AG04450 (cell line): ENCODE measurements at regions not wholly inside any gene's neighbourhood (a gene's known extent, or its start where the extent isn't known, plus 50 kb on each side); places are given as distances from the start of the nearest gene placed in this dataset.
"Not testable (repeated sequence)": the region's sequence is repeated elsewhere in the genome, so short reads cannot be mapped to it uniquely, and the experiment has no call there.

Experiments
- CTCF ChIA-PET: fragments of 300-600, 350-600 bp; formaldehyde crosslinking; extraction: SDS; loops from one replicate; lab custom pipeline; 2022; ENCODE audit warnings: antibody characterized with exemption, inconsistent platforms; lab: Charles Lee
- POLR2A ChIA-PET: fragments of 350-600 bp; formaldehyde crosslinking; extraction: SDS; loops from one replicate; lab custom pipeline; 2021; ENCODE audit warnings: antibody characterized with exemption, inconsistent platforms; lab: Yijun Ruan, JAX
- DNase-seq: peaks from one replicate; pipeline ENCODE4 v3.0.0-alpha.2; 2011; ENCODE audit warnings: low read depth, low spot score
- H3K27ac ChIP-seq: one replicate; pipeline ENCODE4 v1.5.1; 2012; ENCODE audit warnings: low read depth, low read length, control low read depth
- H3K27me3 ChIP-seq: one replicate; pipeline ENCODE4 v1.6.0; 2012; ENCODE audit warnings: low read length; ENCODE audit not compliant: control insufficient read depth, insufficient read depth
- H3K4me3 ChIP-seq: 2 replicates; pipeline ENCODE4 v1.5.1; 2011; ENCODE audit warnings: mild to moderate bottlenecking, low read depth, low read length, control low read depth
- H3K9me3 ChIP-seq: 2 replicates; pipeline ENCODE4 v1.5.1; 2012; ENCODE audit warnings: low read length; ENCODE audit not compliant: control insufficient read depth, insufficient read depth
- CTCF ChIP-seq: IDR thresholded peaks from 2 replicates; pipeline ENCODE4 v1.5.1; 2011; ENCODE audit warnings: low read depth, low read length, control low read depth, inconsistent platforms

- no peaks in the 10 kb centered on the region; the same call in 1 of the 2 replicates for H3K9me3 ChIP-seq
- ChIA-PET CTCF (no interaction called here), POLR2A (no interaction called here)
- TF ChIP-seq CTCF = no peak
- H3K27me3 ChIP-seq = no peaks in the 10 kb centered on the region
- H3K27ac ChIP-seq = no peak overlapping the region
- H3K4me3 ChIP-seq = no peak overlapping the region
- no peak for DNase-seq
Measured at GRCh38 chr11:92159931-92160330, 64.7 kb upstream of the FAT3 start.

- H3K27ac ChIP-seq, H3K9me3 ChIP-seq, H3K27me3 ChIP-seq, CTCF ChIA-PET, H3K4me3 ChIP-seq, DNase-seq, POLR2A ChIA-PET: not testable (repeated sequence)
Measured at GRCh38 chr11:92157390-92157789, 67.2 kb upstream of the FAT3 start.

GRCh38 chr11:92154611-92155010 lies 70.0 kb upstream of the FAT3 start:
- POLR2A ChIA-PET = no interaction called here
- Histone ChIP-seq H3K27me3 (no peaks in the 10 kb centered on the region), H3K9me3 (no peaks in the 10 kb centered on the region; the same call in 1 of the 2 replicates), H3K4me3 (no peak overlapping the region), H3K27ac (no peak overlapping the region)
- no peak for TF ChIP-seq CTCF
- CTCF ChIA-PET = no interaction called here
- no peak for DNase-seq

- H3K27me3 ChIP-seq = no peaks in the 10 kb centered on the region
- H3K9me3 ChIP-seq = no peaks in the 10 kb centered on the region; the same call in 1 of the 2 replicates
- ChIA-PET POLR2A (no interaction called here), CTCF (no interaction called here)
- H3K27ac ChIP-seq = no peak overlapping the region
- TF ChIP-seq CTCF = no peak
- no peak overlapping the region for H3K4me3 ChIP-seq
- DNase-seq = no peak
Measured at GRCh38 chr11:92154110-92154509, 70.5 kb upstream of the FAT3 start.

- no peak for DNase-seq
- POLR2A ChIA-PET = no interaction called here
- CTCF ChIA-PET = no interaction called here
- Histone ChIP-seq H3K27ac (no peak overlapping the region), H3K9me3 (no peaks in the 10 kb centered on the region; the same call in 1 of the 2 replicates), H3K4me3 (no peak overlapping the region), H3K27me3 (no peaks in the 10 kb centered on the region)
- TF ChIP-seq CTCF = no peak
Measured at GRCh38 chr11:92153542-92153941, 71.1 kb upstream of the FAT3 start.

- CTCF ChIA-PET = interaction anchor here (0.7 to 0.9 kb wide), 2 partner anchors 734 to 928 kb away, joined by 4 to 9 read pairs; no protein-coding TSS in a partner anchor
- POLR2A ChIA-PET = no interaction called here
- Histone ChIP-seq H3K4me3 (no peak overlapping the region), H3K9me3 (no peaks in the 10 kb centered on the region; the same call in 1 of the 2 replicates), H3K27me3 (no peaks in the 10 kb centered on the region), H3K27ac (no peak overlapping the region)
- 0 out of 2 replicates have a peak, but pooled peaks have one; percentile 3 for TF ChIP-seq CTCF
- DNase-seq = no peak
Measured at GRCh38 chr11:92152245-92152644, 72.4 kb upstream of the FAT3 start.
